ENCODE measurements at regions not wholly inside any gene's neighbourhood (a gene's known extent, or its start where the extent isn't known, plus 50 kb on each side); places are given as distances from the start of the nearest gene placed in this dataset.

DNA sequence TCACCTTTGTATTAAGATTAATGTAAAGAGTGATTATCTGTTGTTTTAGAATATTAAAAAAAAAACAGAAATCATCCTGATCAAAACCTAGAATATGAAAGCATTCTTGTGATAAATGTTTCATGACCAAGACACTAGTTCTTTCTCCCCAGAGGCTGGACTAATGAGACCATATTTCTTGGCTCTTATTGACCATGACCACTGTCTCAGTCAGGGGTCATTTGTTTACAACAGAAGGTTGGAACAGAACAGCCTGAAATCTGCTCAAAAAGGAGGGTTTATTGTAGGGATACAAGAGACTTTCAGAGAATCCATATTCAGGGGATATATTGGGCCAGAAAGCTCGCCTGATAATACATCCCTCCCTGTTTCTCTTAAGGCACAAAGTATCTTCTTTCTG is 87.7 kb downstream of the TMEM30B start:
- TF ChIP-seq, protein P1, sequence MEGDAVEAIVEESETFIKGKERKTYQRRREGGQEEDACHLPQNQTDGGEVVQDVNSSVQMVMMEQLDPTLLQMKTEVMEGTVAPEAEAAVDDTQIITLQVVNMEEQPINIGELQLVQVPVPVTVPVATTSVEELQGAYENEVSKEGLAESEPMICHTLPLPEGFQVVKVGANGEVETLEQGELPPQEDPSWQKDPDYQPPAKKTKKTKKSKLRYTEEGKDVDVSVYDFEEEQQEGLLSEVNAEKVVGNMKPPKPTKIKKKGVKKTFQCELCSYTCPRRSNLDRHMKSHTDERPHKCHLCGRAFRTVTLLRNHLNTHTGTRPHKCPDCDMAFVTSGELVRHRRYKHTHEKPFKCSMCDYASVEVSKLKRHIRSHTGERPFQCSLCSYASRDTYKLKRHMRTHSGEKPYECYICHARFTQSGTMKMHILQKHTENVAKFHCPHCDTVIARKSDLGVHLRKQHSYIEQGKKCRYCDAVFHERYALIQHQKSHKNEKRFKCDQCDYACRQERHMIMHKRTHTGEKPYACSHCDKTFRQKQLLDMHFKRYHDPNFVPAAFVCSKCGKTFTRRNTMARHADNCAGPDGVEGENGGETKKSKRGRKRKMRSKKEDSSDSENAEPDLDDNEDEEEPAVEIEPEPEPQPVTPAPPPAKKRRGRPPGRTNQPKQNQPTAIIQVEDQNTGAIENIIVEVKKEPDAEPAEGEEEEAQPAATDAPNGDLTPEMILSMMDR (IDR thresholded peaks at IDR 0.05): no peak
- no peak for TF ChIP-seq POLR2A (IDR thresholded peaks at IDR 0.05)

Data from vagina (tissue), 2 donors.